HG03342 (cell line): ENCODE measurements at regions not wholly inside any gene's neighbourhood (a gene's known extent, or its start where the extent isn't known, plus 50 kb on each side); places are given as distances from the start of the nearest gene placed in this dataset.

Experiments
- ATAC-seq: cut with Tn5 transposase; IDR thresholded peaks from one replicate; pipeline ENCODE4 v1.9.1; 2021; ENCODE audit warnings: mild to moderate bottlenecking, moderate library complexity; ENCODE audit not compliant: unreplicated experiment

- no peak for ATAC-seq
Measured at GRCh38 chr4:31051565-31051964, 331.4 kb downstream of the PCDH7 start.

GRCh38 chr4:31052519-31052918 is 332.4 kb downstream of the PCDH7 start:
- ATAC-seq = no peak

GRCh38 chr4:31053451-31053850 is 333.3 kb downstream of the PCDH7 start:
- ATAC-seq = no peak

- ATAC-seq = no peak
Measured at GRCh38 chr4:31054295-31054694, 334.1 kb downstream of the PCDH7 start.

GRCh38 chr4:31058656-31059055 is 338.5 kb downstream of the PCDH7 start:
- no peak for ATAC-seq

GRCh38 chr4:31059753-31060522 is 339.8 kb downstream of the PCDH7 start:
- ATAC-seq = no peak

GRCh38 chr4:31065086-31065485 is 344.9 kb downstream of the PCDH7 start:
- ATAC-seq = no peak

GRCh38 chr4:31068257-31069075 is 348.3 kb downstream of the PCDH7 start:
- ATAC-seq = no peak

- no peak for ATAC-seq
Measured at GRCh38 chr4:31069151-31069550, 349.0 kb downstream of the PCDH7 start.

GRCh38 chr4:31071508-31072486 is 351.6 kb downstream of the PCDH7 start:
- ATAC-seq = no peak

- no peak for ATAC-seq
Measured at GRCh38 chr4:31075969-31076368, 355.8 kb downstream of the PCDH7 start.

GRCh38 chr4:31078661-31079060 is 358.5 kb downstream of the PCDH7 start:
- ATAC-seq = no peak

GRCh38 chr4:31080887-31081286 is 360.7 kb downstream of the PCDH7 start:
- ATAC-seq = no peak

GRCh38 chr4:31081366-31081765 is 361.2 kb downstream of the PCDH7 start:
- no peak for ATAC-seq

GRCh38 chr4:31083456-31083855 is 363.3 kb downstream of the PCDH7 start:
- no peak for ATAC-seq

- ATAC-seq = no peak
Measured at GRCh38 chr4:31084806-31085416, 364.7 kb downstream of the PCDH7 start.

GRCh38 chr4:31085689-31086088 is 365.5 kb downstream of the PCDH7 start:
- ATAC-seq = no peak

GRCh38 chr4:31086756-31087330 is 366.7 kb downstream of the PCDH7 start:
- ATAC-seq = no peak

- no peak for ATAC-seq
Measured at GRCh38 chr4:31088600-31089230, 368.5 kb downstream of the PCDH7 start.

GRCh38 chr4:31089815-31090214 is 369.6 kb downstream of the PCDH7 start:
- ATAC-seq = no peak
